ENCODE measurements at regions not wholly inside any gene's neighbourhood (a gene's known extent, or its start where the extent isn't known, plus 50 kb on each side); places are given as distances from the start of the nearest gene placed in this dataset.

GRCh38 chr1:234666761-234667160, 56.8 kb upstream of the IRF2BP2 start:
- TF ChIP-seq POLR2A (IDR thresholded peaks at IDR 0.05) (no peak), CTCF (IDR thresholded peaks at IDR 0.05) (no peak)
